ENCODE measurements at regions not wholly inside any gene's neighbourhood (a gene's known extent, or its start where the extent isn't known, plus 50 kb on each side); places are given as distances from the start of the nearest gene placed in this dataset.
"Not testable (repeated sequence)": the region's sequence is repeated elsewhere in the genome, so short reads cannot be mapped to it uniquely, and the experiment has no call there.

DNA sequence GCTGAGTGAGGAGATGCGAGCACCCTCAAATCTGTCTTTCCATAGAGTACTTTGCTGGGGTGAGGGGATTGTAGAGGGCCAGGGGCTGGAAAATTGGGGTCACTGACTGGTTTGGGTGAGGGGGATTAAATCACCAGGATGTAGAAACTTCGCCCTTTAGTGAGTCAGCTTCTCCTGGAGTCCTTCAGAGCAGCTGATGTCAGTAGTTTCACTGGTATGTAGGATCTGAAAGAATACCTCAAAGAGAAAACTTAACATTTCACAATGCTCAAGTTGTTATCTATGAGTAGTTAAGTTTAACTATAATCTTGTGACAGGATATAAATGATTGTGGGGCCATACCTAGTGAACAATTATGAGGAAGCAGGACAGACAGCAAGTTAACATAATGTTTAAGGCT lies 174.7 kb upstream of the ZNF717 start:
- TF ChIP-seq LARP7 (IDR thresholded peaks at IDR 0.05); TAF1 (IDR thresholded peaks at IDR 0.05; ENCODE audit: borderline replicate concordance, low read depth, low read length); EP300 (IDR thresholded peaks at IDR 0.05; ENCODE audit: borderline replicate concordance in 1 of 2, control insufficient read depth in 1 of 2, low read depth in 2 of 2, low read length in 2 of 2): not testable (repeated sequence)
- TF ChIP-seq, protein P1, sequence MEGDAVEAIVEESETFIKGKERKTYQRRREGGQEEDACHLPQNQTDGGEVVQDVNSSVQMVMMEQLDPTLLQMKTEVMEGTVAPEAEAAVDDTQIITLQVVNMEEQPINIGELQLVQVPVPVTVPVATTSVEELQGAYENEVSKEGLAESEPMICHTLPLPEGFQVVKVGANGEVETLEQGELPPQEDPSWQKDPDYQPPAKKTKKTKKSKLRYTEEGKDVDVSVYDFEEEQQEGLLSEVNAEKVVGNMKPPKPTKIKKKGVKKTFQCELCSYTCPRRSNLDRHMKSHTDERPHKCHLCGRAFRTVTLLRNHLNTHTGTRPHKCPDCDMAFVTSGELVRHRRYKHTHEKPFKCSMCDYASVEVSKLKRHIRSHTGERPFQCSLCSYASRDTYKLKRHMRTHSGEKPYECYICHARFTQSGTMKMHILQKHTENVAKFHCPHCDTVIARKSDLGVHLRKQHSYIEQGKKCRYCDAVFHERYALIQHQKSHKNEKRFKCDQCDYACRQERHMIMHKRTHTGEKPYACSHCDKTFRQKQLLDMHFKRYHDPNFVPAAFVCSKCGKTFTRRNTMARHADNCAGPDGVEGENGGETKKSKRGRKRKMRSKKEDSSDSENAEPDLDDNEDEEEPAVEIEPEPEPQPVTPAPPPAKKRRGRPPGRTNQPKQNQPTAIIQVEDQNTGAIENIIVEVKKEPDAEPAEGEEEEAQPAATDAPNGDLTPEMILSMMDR (IDR thresholded peaks at IDR 0.05 in 2 of 3, conservative IDR thresholded peaks at IDR 0.05 in 1 of 3; ENCODE audit: control insufficient read depth in 2 of 3, extremely low read depth in 1 of 3, insufficient read depth in 1 of 3, low read depth in 3 of 3, low read length in 3 of 3) = not testable (repeated sequence)
- TF ChIP-seq, protein P2, sequence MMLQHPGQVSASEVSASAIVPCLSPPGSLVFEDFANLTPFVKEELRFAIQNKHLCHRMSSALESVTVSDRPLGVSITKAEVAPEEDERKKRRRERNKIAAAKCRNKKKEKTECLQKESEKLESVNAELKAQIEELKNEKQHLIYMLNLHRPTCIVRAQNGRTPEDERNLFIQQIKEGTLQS (IDR thresholded peaks at IDR 0.05; ENCODE audit: borderline replicate concordance, extremely low read depth, low read depth, low read length) = not testable (repeated sequence)
